ENCODE measurements at regions not wholly inside any gene's neighbourhood (a gene's known extent, or its start where the extent isn't known, plus 50 kb on each side); places are given as distances from the start of the nearest gene placed in this dataset.

GRCh38 chr10:30770229-30770628 is 140.7 kb upstream of the LYZL2 start:
- ChIA-PET POLR2A (no interaction called here), CTCF (no interaction called here)
- DNase-seq (ENCODE audit: extremely low spot score) = no peak
- no peak for TF ChIP-seq LEF1 (IDR thresholded peaks at IDR 0.05; ENCODE audit: borderline replicate concordance)
- TF ChIP-seq SP1 (IDR thresholded peaks at IDR 0.05) = no peak
- no peak for TF ChIP-seq SUZ12 (IDR thresholded peaks at IDR 0.05)
- TF ChIP-seq ARNT (IDR thresholded peaks at IDR 0.05) = no peak
- no peak for TF ChIP-seq TARDBP (IDR thresholded peaks at IDR 0.05)
- no peak for TF ChIP-seq L3MBTL2 (conservative IDR thresholded peaks at IDR 0.05)
- TF ChIP-seq FOXA1 (IDR thresholded peaks at IDR 0.05) = no peak
- TF ChIP-seq NFRKB (IDR thresholded peaks at IDR 0.05) = no peak
- TF ChIP-seq CTBP1 (IDR thresholded peaks at IDR 0.05; ENCODE audit: borderline replicate concordance) = no peak
- TF ChIP-seq FOXM1 (IDR thresholded peaks at IDR 0.05; ENCODE audit: borderline replicate concordance) = no peak
- no peak for TF ChIP-seq HDGF (IDR thresholded peaks at IDR 0.05; ENCODE audit: borderline replicate concordance)

GRCh38 chr10:30769361-30769760 is 139.8 kb upstream of the LYZL2 start:
- no peak for DNase-seq (ENCODE audit: extremely low spot score)
- TF ChIP-seq SP1 (IDR thresholded peaks at IDR 0.05) (no peak), SUZ12 (IDR thresholded peaks at IDR 0.05) (no peak), ELF4 (IDR thresholded peaks at IDR 0.05) (no peak), TARDBP (IDR thresholded peaks at IDR 0.05) (no peak), L3MBTL2 (conservative IDR thresholded peaks at IDR 0.05) (no peak), CTBP1 (IDR thresholded peaks at IDR 0.05; ENCODE audit: borderline replicate concordance) (no peak), HDGF (IDR thresholded peaks at IDR 0.05; ENCODE audit: borderline replicate concordance) (no peak), ZNF384 (IDR thresholded peaks at IDR 0.05) (no peak), NFRKB (IDR thresholded peaks at IDR 0.05) (no peak), BHLHE40 (IDR thresholded peaks at IDR 0.05; ENCODE audit: borderline replicate concordance) (no peak), LEF1 (IDR thresholded peaks at IDR 0.05; ENCODE audit: borderline replicate concordance) (no peak), PKNOX1 (IDR thresholded peaks at IDR 0.05) (no peak), FOXA1 (IDR thresholded peaks at IDR 0.05) (no peak)
- ChIA-PET CTCF (no interaction called here), POLR2A (no interaction called here)

- ChIA-PET CTCF (no interaction called here), POLR2A (no interaction called here)
- TF ChIP-seq PKNOX1 (IDR thresholded peaks at IDR 0.05) = no peak
- no peak for TF ChIP-seq FOXA1 (IDR thresholded peaks at IDR 0.05)
- TF ChIP-seq ELF4 (IDR thresholded peaks at IDR 0.05) = no peak
- TF ChIP-seq BHLHE40 (IDR thresholded peaks at IDR 0.05; ENCODE audit: borderline replicate concordance) = no peak
- no peak for TF ChIP-seq CTBP1 (IDR thresholded peaks at IDR 0.05; ENCODE audit: borderline replicate concordance)
- TF ChIP-seq NFRKB (IDR thresholded peaks at IDR 0.05) = no peak
- TF ChIP-seq FOXM1 (IDR thresholded peaks at IDR 0.05; ENCODE audit: borderline replicate concordance) = no peak
- no peak for TF ChIP-seq FOXK2 (IDR thresholded peaks at IDR 0.05)
- no peak for TF ChIP-seq ZNF384 (IDR thresholded peaks at IDR 0.05)
- TF ChIP-seq L3MBTL2 (conservative IDR thresholded peaks at IDR 0.05) = no peak
- no peak for TF ChIP-seq SP1 (IDR thresholded peaks at IDR 0.05)
- TF ChIP-seq HDGF (IDR thresholded peaks at IDR 0.05; ENCODE audit: borderline replicate concordance) = no peak
- TF ChIP-seq SUZ12 (IDR thresholded peaks at IDR 0.05) = no peak
- TF ChIP-seq TARDBP (IDR thresholded peaks at IDR 0.05) = no peak
- no peak for TF ChIP-seq LEF1 (IDR thresholded peaks at IDR 0.05; ENCODE audit: borderline replicate concordance)
- no peak for TF ChIP-seq ARNT (IDR thresholded peaks at IDR 0.05)
- DNase-seq (ENCODE audit: extremely low spot score) = no peak
Observed at GRCh38 chr10:30765616-30766015, 136.1 kb upstream of the LYZL2 start.

- DNase-seq (ENCODE audit: extremely low spot score) = no peak
- POLR2A ChIA-PET = no interaction called here
- TF ChIP-seq FOXA1 (IDR thresholded peaks at IDR 0.05) (no peak), LEF1 (IDR thresholded peaks at IDR 0.05; ENCODE audit: borderline replicate concordance) (no peak), TARDBP (IDR thresholded peaks at IDR 0.05) (no peak), NFRKB (IDR thresholded peaks at IDR 0.05) (no peak), ELF4 (IDR thresholded peaks at IDR 0.05) (no peak), ZNF384 (IDR thresholded peaks at IDR 0.05) (no peak), BHLHE40 (IDR thresholded peaks at IDR 0.05; ENCODE audit: borderline replicate concordance) (no peak)
- CTCF ChIA-PET = interaction anchor here (1.3 kb wide), 1 partner anchor 20 kb away, joined by 4 read pairs; no protein-coding TSS in a partner anchor
Observed at GRCh38 chr10:30765022-30765615, 135.6 kb upstream of the LYZL2 start.

- CTCF ChIA-PET = interaction anchor here (1.3 kb wide), 1 partner anchor 21 kb away, joined by 4 read pairs; no protein-coding TSS in a partner anchor
- POLR2A ChIA-PET = interaction anchor here (0.5 kb wide), 1 partner anchor 47 kb away, joined by 3 read pairs; no protein-coding TSS in a partner anchor
- TF ChIP-seq HDGF (IDR thresholded peaks at IDR 0.05; ENCODE audit: borderline replicate concordance) = no peak
- DNase-seq (ENCODE audit: extremely low spot score) = no peak
Observed at GRCh38 chr10:30763918-30764317, 134.4 kb upstream of the LYZL2 start.

- no peak for DNase-seq (ENCODE audit: extremely low spot score)
- no peak for TF ChIP-seq LEF1 (IDR thresholded peaks at IDR 0.05; ENCODE audit: borderline replicate concordance)
- ChIA-PET POLR2A (no interaction called here), CTCF (no interaction called here)
Observed at GRCh38 chr10:30762620-30763019, 133.1 kb upstream of the LYZL2 start.

- ChIA-PET CTCF (interaction anchor here (0.6 to 0.7 kb wide), 2 partner anchors 369 to 373 kb away, joined by 3 read pairs; no protein-coding TSS in a partner anchor), POLR2A (no interaction called here)
- DNase-seq (ENCODE audit: extremely low spot score) = no peak
- TF ChIP-seq SP1 (IDR thresholded peaks at IDR 0.05) = no peak
- TF ChIP-seq ARNT (IDR thresholded peaks at IDR 0.05) = no peak
- TF ChIP-seq FOXM1 (IDR thresholded peaks at IDR 0.05; ENCODE audit: borderline replicate concordance) = no peak
- no peak for TF ChIP-seq L3MBTL2 (conservative IDR thresholded peaks at IDR 0.05)
- TF ChIP-seq HDGF (IDR thresholded peaks at IDR 0.05; ENCODE audit: borderline replicate concordance) = no peak
- TF ChIP-seq TARDBP (IDR thresholded peaks at IDR 0.05) = no peak
- no peak for TF ChIP-seq BHLHE40 (IDR thresholded peaks at IDR 0.05; ENCODE audit: borderline replicate concordance)
- TF ChIP-seq CTBP1 (IDR thresholded peaks at IDR 0.05; ENCODE audit: borderline replicate concordance) = no peak
- TF ChIP-seq SUZ12 (IDR thresholded peaks at IDR 0.05) = no peak
- TF ChIP-seq FOXK2 (IDR thresholded peaks at IDR 0.05) = no peak
- TF ChIP-seq ELF4 (IDR thresholded peaks at IDR 0.05) = no peak
- TF ChIP-seq NFRKB (IDR thresholded peaks at IDR 0.05) = no peak
- no peak for TF ChIP-seq PKNOX1 (IDR thresholded peaks at IDR 0.05)
- TF ChIP-seq LEF1 (IDR thresholded peaks at IDR 0.05; ENCODE audit: borderline replicate concordance) = no peak
- no peak for TF ChIP-seq ZNF384 (IDR thresholded peaks at IDR 0.05)
- TF ChIP-seq FOXA1 (IDR thresholded peaks at IDR 0.05) = no peak
Observed at GRCh38 chr10:30759423-30759822, 129.9 kb upstream of the LYZL2 start.
